Neural progenitor cell (in vitro differentiated cells): ENCODE measurements at regions not wholly inside any gene's neighbourhood (a gene's known extent, or its start where the extent isn't known, plus 50 kb on each side); places are given as distances from the start of the nearest gene placed in this dataset.

Experiments used
- DNase-seq: peaks from one replicate; pipeline ENCODE4 v3.0.0-alpha.2; 2016; ENCODE audit warnings: low spot score
- H2AFZ ChIP-seq: fragments of 200-600 bp; sonication (generic); replicated peaks from 2 replicates; pipeline ENCODE4 v1.6.1; 2016; ENCODE audit warnings: antibody characterized with exemption
- H3F3A ChIP-seq: fragments of 200-600 bp; sonication (generic); 2 replicates; pipeline ENCODE4 v1.6.1; 2016; ENCODE audit warnings: antibody characterized with exemption, low read depth
- H3K27ac ChIP-seq: fragments of 200-600 bp; sonication (generic); 2 replicates; pipeline ENCODE4 v1.5.1; 2016; ENCODE audit warnings: mild to moderate bottlenecking
- H3K27me3 ChIP-seq: fragments of 200-600 bp; sonication (generic); 2 replicates; pipeline ENCODE4 v1.6.1; 2016; ENCODE audit warnings: mild to moderate bottlenecking, moderate library complexity
- H3K36me3 ChIP-seq: fragments of 200-600 bp; sonication (generic); 2 replicates; pipeline ENCODE4 v1.5.1; 2016
- H3K4me1 ChIP-seq: fragments of 200-600 bp; sonication (generic); 2 replicates; pipeline ENCODE4 v1.6.1; 2016; ENCODE audit warnings: mixed run types
- H3K4me2 ChIP-seq: fragments of 200-600 bp; sonication (generic); 2 replicates; pipeline ENCODE4 v1.6.1; 2016
- H3K4me3 ChIP-seq: fragments of 200-600 bp; sonication (generic); 2 replicates; pipeline ENCODE4 v1.5.1; 2016
- H3K79me2 ChIP-seq: fragments of 200-600 bp; sonication (generic); 2 replicates; pipeline ENCODE4 v1.6.1; 2016; ENCODE audit warnings: low read depth
- H3K9ac ChIP-seq: fragments of 200-600 bp; sonication (generic); 2 replicates; pipeline ENCODE4 v1.6.1; 2016
- H3K9me3 ChIP-seq: fragments of 200-600 bp; sonication (generic); 2 replicates; pipeline ENCODE4 v1.5.1; 2016; ENCODE audit warnings: low read depth
- H4K20me1 ChIP-seq: fragments of 200-600 bp; sonication (generic); 2 replicates; pipeline ENCODE4 v1.6.1; 2016; ENCODE audit warnings: low read depth
- H3K27ac Mint-ChIP-seq: 3 replicates; pipeline ENCODE4 v1.8.0; 2021; ENCODE audit warnings: mixed read lengths
- H3K27me3 Mint-ChIP-seq: 2 replicates; pipeline ENCODE4 v1.8.0; 2022; ENCODE audit warnings: low read depth, mild to moderate bottlenecking, inconsistent platforms, moderate library complexity, mixed read lengths; ENCODE audit not compliant: insufficient read depth
- H3K36me3 Mint-ChIP-seq: 3 replicates; pipeline ENCODE4 v1.8.0; 2021; ENCODE audit warnings: mixed read lengths
- H3K4me1 Mint-ChIP-seq: 3 replicates; pipeline ENCODE4 v1.8.0; 2021; ENCODE audit warnings: mixed read lengths
- H3K4me3 Mint-ChIP-seq: 3 replicates; pipeline ENCODE4 v1.8.0; 2021; ENCODE audit warnings: mild to moderate bottlenecking, moderate library complexity, mixed read lengths
- H3K9me3 Mint-ChIP-seq: 3 replicates; pipeline ENCODE4 v1.8.0; 2020; ENCODE audit warnings: mixed read lengths
- EZH2 ChIP-seq: fragments of 200-600 bp; sonication (generic); IDR thresholded peaks from 2 replicates; pipeline ENCODE4 v1.6.1; 2017; ENCODE audit warnings: antibody characterized with exemption, mild to moderate bottlenecking, moderate library complexity
- EZH2phosphoT487 ChIP-seq: fragments of 200-600 bp; sonication (generic); IDR thresholded peaks from 2 replicates; pipeline ENCODE4 v1.6.1; 2017; ENCODE audit warnings: antibody characterized with exemption
- TF ChIP-seq, protein P1 (sequence below): fragments of 200-600 bp; sonication (generic); IDR thresholded peaks from 2 replicates; pipeline ENCODE4 v1.5.1; 2017; ENCODE audit warnings: antibody characterized with exemption, mild to moderate bottlenecking

DNA sequence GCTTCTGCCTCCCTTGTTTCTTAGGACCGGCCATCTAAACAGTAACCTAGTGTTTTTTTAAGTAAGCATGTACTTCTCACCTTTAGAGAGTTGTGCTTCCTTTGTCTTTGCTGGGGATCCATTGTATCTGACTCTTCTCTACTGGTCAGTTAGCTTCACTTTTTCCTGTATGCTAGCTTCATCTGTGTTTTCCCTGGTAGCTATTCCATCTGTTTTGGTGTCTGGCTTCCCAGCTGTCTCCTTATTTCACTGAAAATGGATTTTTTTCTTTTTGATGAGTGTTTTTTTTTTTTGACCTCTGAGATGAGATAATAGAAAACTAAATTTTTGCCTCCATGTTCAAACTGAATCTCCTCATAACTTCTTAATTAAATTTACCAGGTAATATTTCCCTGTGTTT is 637.0 kb upstream of the SLC10A2 start:
- no peaks in the 10 kb centered on the region for H3K9me3 ChIP-seq
- H3K27me3 ChIP-seq = no peaks in the 10 kb centered on the region
- Mint-ChIP-seq H3K9me3 (no peaks in the 10 kb centered on the region), H3K27me3 (no peaks in the 10 kb centered on the region), H3K4me3 (no peak overlapping the region), H3K27ac (no peak overlapping the region), H3K36me3 (no peaks in the 10 kb centered on the region), H3K4me1 (no peaks in the 10 kb centered on the region)
- H4K20me1 ChIP-seq = no peaks in the 10 kb centered on the region
- no peaks in the 10 kb centered on the region for H3K4me1 ChIP-seq
- no peaks in the 10 kb centered on the region for H3K36me3 ChIP-seq
- H2AFZ ChIP-seq = no peak overlapping the region
- H3K9ac ChIP-seq = no peak overlapping the region
- no peak overlapping the region for H3K27ac ChIP-seq
- H3K4me2 ChIP-seq = no peak overlapping the region
- TF ChIP-seq, protein P1, sequence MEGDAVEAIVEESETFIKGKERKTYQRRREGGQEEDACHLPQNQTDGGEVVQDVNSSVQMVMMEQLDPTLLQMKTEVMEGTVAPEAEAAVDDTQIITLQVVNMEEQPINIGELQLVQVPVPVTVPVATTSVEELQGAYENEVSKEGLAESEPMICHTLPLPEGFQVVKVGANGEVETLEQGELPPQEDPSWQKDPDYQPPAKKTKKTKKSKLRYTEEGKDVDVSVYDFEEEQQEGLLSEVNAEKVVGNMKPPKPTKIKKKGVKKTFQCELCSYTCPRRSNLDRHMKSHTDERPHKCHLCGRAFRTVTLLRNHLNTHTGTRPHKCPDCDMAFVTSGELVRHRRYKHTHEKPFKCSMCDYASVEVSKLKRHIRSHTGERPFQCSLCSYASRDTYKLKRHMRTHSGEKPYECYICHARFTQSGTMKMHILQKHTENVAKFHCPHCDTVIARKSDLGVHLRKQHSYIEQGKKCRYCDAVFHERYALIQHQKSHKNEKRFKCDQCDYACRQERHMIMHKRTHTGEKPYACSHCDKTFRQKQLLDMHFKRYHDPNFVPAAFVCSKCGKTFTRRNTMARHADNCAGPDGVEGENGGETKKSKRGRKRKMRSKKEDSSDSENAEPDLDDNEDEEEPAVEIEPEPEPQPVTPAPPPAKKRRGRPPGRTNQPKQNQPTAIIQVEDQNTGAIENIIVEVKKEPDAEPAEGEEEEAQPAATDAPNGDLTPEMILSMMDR = no peak
- TF ChIP-seq EZH2phosphoT487 = no peak
- TF ChIP-seq EZH2 = no peak
- H3F3A ChIP-seq = no peaks in the 10 kb centered on the region
- H3K4me3 ChIP-seq = no peak overlapping the region
- DNase-seq = no peak
- no peaks in the 10 kb centered on the region for H3K79me2 ChIP-seq

DNA sequence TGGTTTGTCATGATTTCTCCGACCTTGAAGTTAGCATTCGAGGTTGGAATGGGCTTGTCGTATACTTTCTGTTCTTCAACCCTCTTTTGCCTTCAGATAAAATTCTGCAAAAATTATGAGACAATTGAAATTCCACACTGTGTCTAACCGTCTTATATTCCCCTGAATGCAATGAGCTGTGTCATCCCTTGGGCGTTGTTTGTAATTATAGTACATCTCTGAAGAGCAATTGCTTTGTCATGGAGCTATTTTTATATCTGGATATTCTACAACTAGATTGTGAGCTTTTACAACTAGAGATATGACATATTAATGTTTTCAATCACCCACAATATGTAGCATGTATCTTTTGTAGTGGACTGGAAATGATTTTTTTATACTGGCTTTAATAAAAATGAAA is 631.8 kb upstream of the SLC10A2 start:
- H3K27ac Mint-ChIP-seq = no peak overlapping the region
- no peaks in the 10 kb centered on the region for H3F3A ChIP-seq
- no peak overlapping the region for H3K4me3 ChIP-seq
- no peak for DNase-seq
- TF ChIP-seq, protein P1 = no peak
- TF ChIP-seq EZH2phosphoT487 (no peak), EZH2 (no peak)
- no peak overlapping the region for H3K9ac ChIP-seq
- H2AFZ ChIP-seq = no peak overlapping the region
- H3K9me3 Mint-ChIP-seq = no peaks in the 10 kb centered on the region
- peaks cover 6% of the 10 kb centered on the region for H3K4me1 Mint-ChIP-seq
- H4K20me1 ChIP-seq = no peaks in the 10 kb centered on the region
- no peak overlapping the region for H3K4me2 ChIP-seq
- H3K27me3 ChIP-seq = no peaks in the 10 kb centered on the region
- H3K4me1 ChIP-seq = no peaks in the 10 kb centered on the region
- H3K36me3 Mint-ChIP-seq = no peaks in the 10 kb centered on the region
- H3K27ac ChIP-seq = no peak overlapping the region
- no peak overlapping the region for H3K4me3 Mint-ChIP-seq
- H3K9me3 ChIP-seq = no peaks in the 10 kb centered on the region
- H3K79me2 ChIP-seq = no peaks in the 10 kb centered on the region
- H3K27me3 Mint-ChIP-seq = no peaks in the 10 kb centered on the region
- no peaks in the 10 kb centered on the region for H3K36me3 ChIP-seq

- Histone ChIP-seq H3K9ac (no peak overlapping the region), H3K4me3 (no peak overlapping the region), H3F3A (no peaks in the 10 kb centered on the region), H3K4me1 (peaks cover 23% of the 10 kb centered on the region), H3K36me3 (no peaks in the 10 kb centered on the region), H3K4me2 (no peak overlapping the region), H3K27ac (no peak overlapping the region), H3K79me2 (no peaks in the 10 kb centered on the region), H4K20me1 (no peaks in the 10 kb centered on the region), H3K27me3 (no peaks in the 10 kb centered on the region), H3K9me3 (no peaks in the 10 kb centered on the region), H2AFZ (no peak overlapping the region)
- TF ChIP-seq EZH2 = no peak
- TF ChIP-seq EZH2phosphoT487 = no peak
- TF ChIP-seq, protein P1 = no peak
- Mint-ChIP-seq H3K27me3 (peaks cover 2% of the 10 kb centered on the region), H3K36me3 (no peaks in the 10 kb centered on the region), H3K4me1 (peaks cover 17% of the 10 kb centered on the region), H3K27ac (no peak overlapping the region), H3K9me3 (no peaks in the 10 kb centered on the region), H3K4me3 (no peak overlapping the region)
- DNase-seq = no peak
Observed at GRCh38 chr13:103695320-103695719, 629.1 kb upstream of the SLC10A2 start.
